ENCODE measurements at regions not wholly inside any gene's neighbourhood (a gene's known extent, or its start where the extent isn't known, plus 50 kb on each side); places are given as distances from the start of the nearest gene placed in this dataset.
"Not testable (repeated sequence)": the region's sequence is repeated elsewhere in the genome, so short reads cannot be mapped to it uniquely, and the experiment has no call there.

GRCh38 chr1:761791-762190 is 75.3 kb upstream of the OR4F16 start:
- not testable (repeated sequence) for DNase-seq (ENCODE audit: low read depth); H3K4me3 ChIP-seq (ENCODE audit: low read depth, low read length)

- H3K4me3 ChIP-seq (ENCODE audit: low read depth, low read length); DNase-seq (ENCODE audit: low read depth): not testable (repeated sequence)
Measured at GRCh38 chr1:771449-771848, 85.0 kb upstream of the OR4F16 start.

- H3K4me3 ChIP-seq (ENCODE audit: low read depth, low read length): peak overlapping the region; percentile 69
- DNase-seq (ENCODE audit: low read depth): not testable (repeated sequence)
Measured at GRCh38 chr1:777480-778180, 91.2 kb upstream of the OR4F16 start.

- TF ChIP-seq CTCF (IDR thresholded peaks at IDR 0.05; ENCODE audit: insufficient read depth, low read depth, low read length): peak; percentile 15
Measured at GRCh38 chr1:778451-779278, 92.2 kb upstream of the OR4F16 start.

GRCh38 chr1:779621-780020 is 93.2 kb upstream of the OR4F16 start:
- peak overlapping the region; percentile 50 for H3K4me3 ChIP-seq (ENCODE audit: low read depth, low read length)

More at GRCh38 chr1:778451-779278, 92.2 kb upstream of the OR4F16 start:
- DNase-seq (ENCODE audit: low read depth): peak; percentile 99
- H3K4me3 ChIP-seq (ENCODE audit: low read depth, low read length): peak overlapping the region; percentile 69

GRCh38 chr1:788835-789234 is 102.4 kb upstream of the OR4F16 start:
- TF ChIP-seq CTCF (IDR thresholded peaks at IDR 0.05; ENCODE audit: insufficient read depth, low read depth, low read length): no peak
- DNase-seq (ENCODE audit: low read depth): no peak
- no peak overlapping the region for H3K4me3 ChIP-seq (ENCODE audit: low read depth, low read length)

More at GRCh38 chr1:779621-780020, 93.2 kb upstream of the OR4F16 start:
- DNase-seq (ENCODE audit: low read depth): peak; percentile 61

- DNase-seq (ENCODE audit: low read depth); H3K4me3 ChIP-seq (ENCODE audit: low read depth, low read length): not testable (repeated sequence)
Measured at GRCh38 chr1:789606-790005, 103.2 kb upstream of the OR4F16 start.

GRCh38 chr1:790388-790930 is 104.0 kb upstream of the OR4F16 start:
- H3K4me3 ChIP-seq (ENCODE audit: low read depth, low read length); DNase-seq (ENCODE audit: low read depth): not testable (repeated sequence)

- not testable (repeated sequence) for DNase-seq (ENCODE audit: low read depth); H3K4me3 ChIP-seq (ENCODE audit: low read depth, low read length)
Measured at GRCh38 chr1:794310-794709, 107.9 kb upstream of the OR4F16 start.

GRCh38 chr1:794918-795584 is 108.6 kb upstream of the OR4F16 start:
- DNase-seq (ENCODE audit: low read depth); H3K4me3 ChIP-seq (ENCODE audit: low read depth, low read length): not testable (repeated sequence)

GRCh38 chr1:797649-798048 is 111.2 kb upstream of the OR4F16 start:
- not testable (repeated sequence) for DNase-seq (ENCODE audit: low read depth); H3K4me3 ChIP-seq (ENCODE audit: low read depth, low read length)

GRCh38 chr1:800397-800796 is 113.9 kb upstream of the OR4F16 start:
- DNase-seq (ENCODE audit: low read depth); H3K4me3 ChIP-seq (ENCODE audit: low read depth, low read length): not testable (repeated sequence)

GRCh38 chr1:804378-805115 is 118.1 kb upstream of the OR4F16 start:
- DNase-seq (ENCODE audit: low read depth): peak; percentile 11
- H3K4me3 ChIP-seq (ENCODE audit: low read depth, low read length): not testable (repeated sequence)

GRCh38 chr1:805310-805709 is 118.4 kb upstream of the SAMD11 start:
- DNase-seq (ENCODE audit: low read depth): not testable (repeated sequence)

GRCh38 chr1:807066-807465 is 116.7 kb upstream of the SAMD11 start:
- H3K4me3 ChIP-seq (ENCODE audit: low read depth, low read length); DNase-seq (ENCODE audit: low read depth): not testable (repeated sequence)

More at GRCh38 chr1:805310-805709, 118.4 kb upstream of the SAMD11 start:
- H3K4me3 ChIP-seq (ENCODE audit: low read depth, low read length): not testable (repeated sequence)
